Heart left ventricle (tissue), 13 donors: ENCODE measurements at regions not wholly inside any gene's neighbourhood (a gene's known extent, or its start where the extent isn't known, plus 50 kb on each side); places are given as distances from the start of the nearest gene placed in this dataset.

Experiments used
- CTCF ChIP-seq, 12 donors: fragments of 200-600 bp; sonication (generic) in 4 of 12; IDR thresholded peaks; one replicate each; pipeline versions ENCODE4 v1.5.0 to v1.8.0; 2018 to 2022; ENCODE audit warnings: antibody characterized with exemption in 12 of 12, mild to moderate bottlenecking in 5 of 12
- POLR2A ChIP-seq, 2 donors: fragments of 450-650 bp; IDR thresholded peaks; one replicate each; pipeline ENCODE4 v1.6.1; 2017; ENCODE audit warnings: antibody characterized with exemption in 2 of 2, mild to moderate bottlenecking in 2 of 2, moderate library complexity in 2 of 2
- donor health status: ischemic (EF 13 %, LVEDD 7.1; RV severe dilation, severe dysfunction).
- donor health status: DM: no; HTN: yes; CAD: no.
- donor health status: DM: no; HTN: no; CAD: no.
- donor health status: ischemic (EF 25% LVEDD 6.9; RV normal size, moderate dysfunction).
- donor health status: ischemic (EF 25% LVEDD 5.7; RV mildly dilated, moderate dysfunction).
- donor health status: ischemic (EF 35%, LVEDD 5.7; RV mildly dilated, moderate dysfunction).
- donor health status: nonischemic (EF 11% LVEDD 7.7; RV severe dilation, severe dysfunction).
- donor health status: DM: yes; HTN: yes; CAD: no.
- donor health status: PGD.
- donor health status: ischemic (EF 29% LVEDD 5.4; RV normal size, mild dysfunction).
- donor health status: nonischemic (EF 23%, LVEDD 6.1; RV moderate dilation, normal function).

- no peak for TF ChIP-seq CTCF (IDR thresholded peaks at IDR 0.05)
- no peak for TF ChIP-seq POLR2A (IDR thresholded peaks at IDR 0.05)
These were observed 190.3 kb downstream of the ARL4C start for GRCh38 chr2:234306426-234307173.
